ENCODE measurements at regions not wholly inside any gene's neighbourhood (a gene's known extent, or its start where the extent isn't known, plus 50 kb on each side); places are given as distances from the start of the nearest gene placed in this dataset.
"Not testable (repeated sequence)": the region's sequence is repeated elsewhere in the genome, so short reads cannot be mapped to it uniquely, and the experiment has no call there.

DNA sequence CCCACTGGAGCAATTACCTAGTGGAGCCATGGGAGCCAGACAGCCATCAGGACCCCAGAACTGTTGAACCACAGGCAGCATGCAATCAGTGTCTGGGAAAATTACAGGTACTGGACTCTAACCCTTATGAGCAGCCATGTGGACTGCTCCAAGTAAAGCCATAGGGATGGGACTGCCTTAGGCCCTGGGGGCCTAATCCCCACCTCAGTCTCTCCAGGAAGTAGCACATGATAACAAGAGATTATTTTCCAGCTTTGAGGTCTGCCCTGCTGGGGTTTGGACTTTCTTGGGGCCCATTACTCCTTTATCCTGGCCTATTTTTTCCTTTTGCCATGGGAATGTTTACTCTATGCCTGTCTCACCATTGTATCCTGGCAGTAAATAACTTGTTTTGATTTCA, 226.8 kb downstream of the AEBP2 start:
- DNase-seq (ENCODE audit: low read depth in 2 of 2): no peak

DNA sequence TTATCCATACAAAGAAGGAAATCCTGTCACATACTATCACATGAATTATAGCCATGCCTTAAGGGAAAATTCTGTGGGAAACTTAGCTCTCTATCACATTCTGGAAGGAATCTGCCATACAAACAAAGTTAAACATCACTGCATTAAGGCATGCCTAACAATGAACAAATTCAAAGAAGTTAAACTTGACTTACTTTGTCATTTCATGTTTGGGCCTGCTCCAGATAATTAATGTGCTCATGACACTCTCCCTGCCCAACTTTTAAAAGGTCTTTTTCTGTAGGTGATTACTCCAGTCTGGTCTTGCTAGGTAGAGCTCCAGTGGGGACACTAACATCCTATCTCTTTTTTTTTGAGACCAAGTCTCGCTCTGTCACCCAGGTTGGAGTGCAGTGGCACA, 230.5 kb downstream of the AEBP2 start:
- no peak for DNase-seq (ENCODE audit: low read depth in 2 of 2)

DNA sequence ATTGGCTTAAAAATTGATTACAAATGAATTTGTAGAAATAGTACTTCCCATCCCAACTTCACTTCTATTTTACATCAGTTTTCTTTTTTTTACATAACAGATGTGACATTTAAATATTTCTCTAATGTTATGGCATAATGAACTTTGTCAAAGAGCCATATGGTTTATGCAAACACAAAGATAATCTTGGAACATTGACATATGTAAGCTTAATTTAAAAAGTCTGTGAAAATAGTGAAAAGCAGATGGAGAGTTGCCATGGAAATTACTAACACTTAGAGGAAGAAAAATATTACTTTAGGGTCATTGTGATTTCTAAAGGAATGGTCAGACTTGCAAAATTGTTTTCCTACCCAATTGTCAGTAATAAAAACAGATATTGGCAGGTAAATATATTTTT, 232.4 kb downstream of the AEBP2 start:
- no peak for DNase-seq (ENCODE audit: low read depth in 2 of 2)

DNA sequence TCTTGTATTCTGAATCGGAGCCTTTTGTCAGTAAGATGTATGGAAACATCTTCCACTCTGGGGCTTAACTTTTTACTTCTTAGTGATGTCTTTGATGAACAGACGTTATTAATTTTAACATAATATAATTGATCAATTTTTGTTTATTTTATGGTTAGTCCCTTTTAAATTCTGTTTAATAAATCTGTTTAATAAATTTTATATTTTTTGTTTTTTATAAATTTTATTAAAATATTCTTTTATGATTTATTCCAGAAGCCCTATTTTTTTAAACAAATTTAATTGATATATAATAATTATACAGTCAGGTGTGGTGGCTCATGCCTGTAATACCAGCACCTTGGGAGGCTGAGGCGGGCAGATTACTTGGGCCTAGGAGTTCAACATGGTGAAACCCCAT, 235.1 kb downstream of the AEBP2 start:
- no peak for DNase-seq (ENCODE audit: low read depth in 2 of 2)

DNA sequence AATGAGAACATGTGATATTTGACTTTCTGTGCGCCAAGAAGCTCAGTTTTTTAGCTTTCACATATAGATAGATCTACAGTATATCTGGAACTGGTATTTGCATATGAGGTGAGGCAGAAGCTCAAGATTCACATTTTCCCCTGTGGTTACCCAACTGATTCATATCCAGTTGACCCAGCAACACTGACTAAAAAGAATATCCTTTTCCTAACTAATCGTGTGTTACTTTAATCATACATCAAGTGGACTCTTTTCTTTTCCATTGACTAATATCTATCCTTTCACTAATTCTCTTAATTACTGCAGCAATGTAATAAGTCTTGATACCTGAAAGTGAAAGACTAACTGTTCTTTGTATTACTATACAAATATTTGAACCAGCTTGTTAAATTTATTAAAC, 236.1 kb downstream of the AEBP2 start:
- DNase-seq (ENCODE audit: low read depth in 2 of 2): no peak

DNA sequence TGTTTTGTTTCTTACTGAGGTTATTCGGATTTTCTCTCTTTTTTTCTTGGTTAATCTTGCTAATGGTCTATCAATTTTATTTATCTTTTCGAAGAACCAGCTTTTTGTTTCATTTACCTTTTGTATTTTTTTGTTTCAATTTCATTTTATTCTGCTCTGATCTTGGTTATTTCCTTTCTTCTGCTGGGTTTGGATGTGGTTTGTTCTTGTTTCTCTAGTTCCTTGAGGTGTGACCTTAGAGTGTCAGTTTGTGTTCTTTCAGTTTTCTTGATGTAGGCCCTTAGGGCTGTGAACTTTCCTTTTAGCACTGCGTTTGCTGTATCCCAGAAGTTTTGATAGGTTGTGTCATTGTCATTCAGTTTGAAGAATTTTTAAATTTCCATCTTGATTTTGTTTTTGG, 239.2 kb downstream of the AEBP2 start:
- not testable (repeated sequence) for DNase-seq (ENCODE audit: low read depth in 2 of 2)

DNA sequence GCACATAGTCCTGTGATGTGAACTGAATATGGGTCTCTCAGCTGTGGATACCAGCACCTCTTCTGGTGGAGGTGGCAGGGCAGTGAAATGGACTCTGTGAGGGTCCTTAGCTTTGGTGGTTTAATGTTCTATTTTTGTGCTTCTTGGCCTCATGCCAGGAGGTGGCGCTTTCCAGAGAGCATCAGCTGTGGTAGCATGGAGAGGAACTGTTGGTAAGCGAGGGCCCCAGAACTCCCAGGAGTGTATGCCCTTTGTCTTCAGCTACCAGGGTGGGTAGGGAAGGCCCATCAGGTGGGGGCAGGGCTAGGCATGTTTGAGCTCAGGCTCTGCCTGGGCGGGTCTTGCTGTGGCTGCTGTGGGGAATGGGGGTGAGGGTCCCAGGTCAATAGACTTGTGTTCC, 241.7 kb downstream of the AEBP2 start:
- DNase-seq (ENCODE audit: low read depth in 2 of 2): no peak

DNA sequence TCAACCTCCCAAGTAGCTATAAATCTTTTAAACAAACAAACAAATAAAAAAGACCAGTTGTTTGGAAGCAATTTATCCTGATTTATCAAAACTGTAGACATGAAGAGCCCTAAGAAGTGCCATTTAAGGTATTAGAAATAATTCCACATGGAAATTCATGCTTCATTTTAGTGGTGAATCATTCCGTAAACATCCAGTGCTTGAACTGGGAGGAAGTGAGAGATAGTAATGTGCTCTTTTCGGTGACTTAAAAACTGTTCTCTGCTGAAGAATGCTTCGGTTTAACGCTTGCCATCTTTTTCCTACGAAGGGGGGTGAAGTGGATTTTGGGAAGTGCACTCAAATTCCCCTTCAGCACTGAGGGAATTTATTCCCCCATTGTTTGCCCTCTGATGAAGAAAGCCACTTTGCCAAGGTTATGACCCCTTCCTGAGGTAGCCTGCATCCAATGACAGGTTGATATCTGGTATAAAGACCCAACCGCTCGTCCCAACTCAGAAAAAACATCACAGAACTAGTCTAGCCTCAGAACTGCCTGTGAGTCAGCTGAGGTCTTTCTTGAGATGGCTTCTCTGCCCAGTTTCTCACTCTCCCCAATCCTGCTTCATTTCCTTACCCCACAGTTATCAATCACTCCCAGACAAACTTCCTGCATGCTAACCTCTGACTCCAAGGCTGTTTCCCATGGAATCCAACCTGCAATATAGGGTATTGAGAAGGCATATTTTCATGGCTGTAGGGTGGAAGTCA, 244.1 kb downstream of the AEBP2 start:
- no peak for DNase-seq (ENCODE audit: low read depth in 2 of 2)

DNA sequence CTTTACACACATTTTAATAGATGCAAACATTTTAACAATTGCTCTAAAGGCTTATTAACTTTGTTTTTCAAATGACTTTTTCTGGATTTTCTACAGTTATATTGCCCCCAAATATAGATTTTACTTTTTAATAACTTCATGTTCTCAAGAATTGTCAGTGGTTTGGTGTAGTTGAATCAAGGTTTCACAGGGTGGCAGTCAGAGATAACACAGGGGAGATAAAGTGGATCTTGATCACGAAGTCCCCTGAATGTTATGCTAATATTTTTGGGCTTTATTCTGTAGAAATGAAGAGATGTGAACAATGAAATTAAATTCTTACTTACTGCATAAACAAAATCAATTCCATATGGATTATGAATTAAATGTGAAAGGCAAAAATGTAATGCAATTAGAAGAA, 248.1 kb downstream of the AEBP2 start:
- DNase-seq (ENCODE audit: low read depth in 2 of 2): no peak

DNA sequence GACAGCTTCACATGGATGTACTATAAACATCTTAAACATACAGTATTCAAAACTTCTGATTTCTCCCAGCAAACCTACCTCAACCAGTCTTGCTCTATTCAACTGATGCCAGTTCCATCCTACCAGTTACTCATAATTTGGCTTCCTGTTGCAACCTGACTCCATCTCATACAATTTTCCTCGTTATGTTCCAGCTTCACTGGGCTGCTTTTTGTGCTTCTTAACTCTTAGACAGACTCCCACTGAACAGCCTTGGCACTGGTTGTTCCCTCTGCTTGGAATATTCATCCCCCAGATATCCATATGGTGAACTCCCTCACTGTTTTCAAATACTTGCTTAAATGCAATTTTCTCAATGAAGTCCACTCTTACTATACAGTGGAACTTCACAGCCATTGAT, 249.2 kb downstream of the AEBP2 start:
- DNase-seq (ENCODE audit: low read depth in 2 of 2): no peak

DNA sequence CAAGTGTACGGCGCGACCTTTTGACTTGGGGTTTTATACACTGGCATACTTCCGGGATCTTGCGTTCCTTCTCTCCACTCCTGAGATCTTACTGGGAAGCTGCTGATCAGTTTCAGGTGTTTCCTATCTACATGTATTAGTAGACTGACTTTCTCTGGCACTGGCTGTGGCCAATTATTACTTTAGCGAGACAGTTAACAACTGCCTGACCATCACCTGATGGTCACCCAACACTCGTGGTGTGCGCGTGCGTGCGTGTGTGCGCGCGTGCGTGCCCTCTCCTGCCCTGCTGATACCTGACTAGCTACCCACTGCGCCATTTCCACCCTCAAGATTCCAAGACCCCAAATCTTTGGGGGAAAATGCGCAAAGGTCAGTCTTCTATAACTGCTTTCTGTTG, 249.9 kb downstream of the AEBP2 start:
- no peak for DNase-seq (ENCODE audit: low read depth in 2 of 2)

DNA sequence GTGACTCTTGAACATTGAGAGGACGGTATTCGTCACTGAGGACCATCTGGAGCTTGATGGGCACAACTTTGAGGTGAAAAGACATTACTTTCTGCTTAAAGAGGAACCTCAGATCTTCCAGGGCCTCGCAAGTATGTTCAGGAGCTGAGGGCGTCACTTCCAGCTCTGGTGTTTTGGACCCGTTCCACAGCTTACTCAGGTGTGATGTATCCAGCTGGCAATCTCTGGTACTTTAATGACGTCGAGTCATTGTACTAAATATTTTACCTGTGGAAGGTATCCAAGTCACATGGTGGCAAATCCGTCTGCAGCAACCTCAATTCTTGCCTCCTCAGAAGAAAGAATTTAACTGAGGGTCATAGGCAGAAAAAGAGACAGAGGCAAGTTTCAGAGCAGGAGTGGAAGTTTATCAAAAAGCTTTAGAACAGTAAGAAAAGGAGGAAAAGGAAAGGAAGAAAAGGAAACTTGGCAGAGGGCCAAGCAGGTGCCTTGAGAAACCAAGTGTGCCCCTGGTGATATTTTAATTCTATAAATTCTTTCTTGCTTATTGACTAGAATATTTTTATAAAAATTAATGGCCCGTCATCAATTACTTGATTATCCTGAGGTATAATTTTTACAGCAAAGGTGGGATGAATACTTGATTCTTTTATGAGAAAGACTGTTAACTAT, 250.6 kb downstream of the AEBP2 start:
- no peak for DNase-seq (ENCODE audit: low read depth in 2 of 2)

DNA sequence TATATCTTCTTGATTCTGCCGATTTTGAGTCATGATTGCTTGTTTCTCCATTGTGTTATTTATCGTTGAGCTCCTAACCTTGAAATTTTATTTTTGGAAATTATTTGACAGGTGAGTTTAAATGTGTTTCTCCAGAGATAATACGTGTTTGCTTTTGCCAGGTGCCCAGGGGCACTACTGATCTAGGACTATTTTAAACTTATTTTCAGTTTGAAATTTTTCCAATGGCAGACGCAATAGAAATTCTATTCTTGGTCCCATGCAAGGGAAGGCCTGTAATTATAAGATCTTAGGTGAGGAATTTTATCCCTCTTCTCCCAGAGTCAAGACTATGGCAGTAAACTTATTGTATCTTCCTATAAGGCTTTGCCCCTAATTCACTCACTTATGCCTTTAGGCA, 252.8 kb downstream of the AEBP2 start:
- DNase-seq (ENCODE audit: low read depth in 2 of 2): no peak

DNA sequence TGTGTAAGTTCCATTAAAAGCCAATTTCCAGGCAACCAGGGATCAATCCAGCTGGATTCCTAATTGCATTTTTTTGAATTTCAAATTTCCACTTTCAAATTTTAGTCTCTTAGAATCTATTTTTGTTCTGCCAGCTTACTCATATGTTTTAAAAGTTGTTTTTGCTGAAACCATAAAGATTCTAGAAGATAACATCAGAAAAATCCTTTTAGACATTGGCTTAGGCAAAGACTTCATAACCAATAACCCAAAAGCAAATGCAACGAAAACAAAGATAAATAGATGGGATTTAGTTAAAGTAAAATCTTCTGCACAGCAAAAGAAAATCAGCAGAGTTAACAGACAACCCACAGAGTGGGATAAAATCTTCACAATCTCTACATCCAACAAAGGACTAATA, 253.3 kb downstream of the AEBP2 start:
- no peak for DNase-seq (ENCODE audit: low read depth in 2 of 2)

DNA sequence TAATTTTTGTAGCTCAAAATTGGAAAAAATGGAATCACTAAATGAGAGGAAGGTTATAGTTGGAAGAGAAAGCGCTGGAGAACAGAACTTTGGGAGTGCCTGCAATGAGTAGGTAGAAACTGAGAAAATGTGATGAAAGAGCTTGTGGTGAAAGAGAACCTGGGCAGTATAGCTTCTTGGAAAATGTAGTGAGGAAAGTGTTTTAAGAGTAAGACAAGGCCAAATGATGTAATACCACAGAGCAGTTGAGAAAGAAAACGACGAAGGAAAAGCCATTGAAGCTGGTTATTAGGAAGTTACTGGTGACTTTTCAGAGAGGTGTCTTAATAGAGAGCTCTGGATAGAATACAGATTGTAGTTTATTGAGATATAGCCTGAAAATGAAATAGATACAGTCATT, 255.3 kb downstream of the AEBP2 start:
- no peak for DNase-seq (ENCODE audit: low read depth in 2 of 2)

DNA sequence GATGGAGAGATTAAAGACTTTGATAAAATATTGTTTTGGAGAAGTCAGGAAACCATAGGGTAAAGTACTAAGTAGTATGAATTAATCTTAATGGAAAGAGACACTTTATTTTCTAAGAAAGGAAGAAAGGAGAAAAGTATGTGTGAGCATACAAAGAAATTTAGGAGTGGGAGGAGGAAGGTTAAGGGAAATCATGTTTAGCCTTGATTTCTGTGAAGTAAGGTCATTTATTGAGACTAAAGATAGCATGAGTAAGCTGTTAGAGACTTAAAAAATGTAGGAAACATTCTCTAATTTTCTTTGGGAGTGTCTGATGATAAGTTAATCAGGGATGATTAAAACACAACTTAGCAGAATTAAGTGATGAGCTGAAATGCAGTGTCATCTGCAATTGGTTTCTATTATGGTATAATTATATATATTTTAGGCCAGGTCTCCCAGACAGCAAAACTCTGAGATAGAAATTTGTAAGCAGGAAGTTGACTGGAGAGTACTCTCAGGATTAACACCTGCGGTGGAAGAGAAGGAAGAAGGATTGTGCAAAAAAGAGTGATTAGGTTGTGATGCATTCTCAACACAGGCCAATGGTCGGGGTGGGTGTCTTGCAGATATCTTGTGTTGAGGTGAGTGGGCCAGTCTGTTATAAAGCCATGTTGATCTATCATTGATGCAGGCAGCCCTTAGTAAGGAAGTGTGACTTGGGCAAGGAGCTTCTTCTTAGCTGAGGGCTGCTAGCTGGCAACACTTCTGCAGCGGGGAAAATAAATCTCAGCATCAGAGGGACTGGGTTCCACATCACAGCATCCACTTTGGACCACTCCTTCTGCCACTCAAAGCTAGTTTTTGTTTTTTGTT, 256.2 kb downstream of the AEBP2 start:
- no peak for DNase-seq (ENCODE audit: low read depth in 2 of 2)

DNA sequence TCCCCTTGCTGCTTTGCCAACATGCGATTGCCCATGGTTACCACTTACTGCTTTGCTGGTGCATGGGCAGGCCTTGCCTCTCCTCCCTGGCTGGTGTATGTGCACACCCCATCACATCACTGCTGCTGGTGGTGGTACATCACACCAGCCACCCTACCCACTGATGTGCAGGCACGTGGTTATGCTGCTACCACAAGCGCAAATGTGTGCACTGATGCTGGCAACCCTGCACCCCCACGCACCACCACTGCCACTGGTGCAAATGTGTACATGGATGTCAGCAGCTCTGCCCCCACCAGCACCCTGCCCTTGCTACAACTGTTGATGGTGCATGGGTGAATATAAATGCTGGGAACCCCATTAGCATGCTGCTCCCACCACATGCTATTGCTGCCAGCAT, 261.7 kb downstream of the AEBP2 start:
- DNase-seq (ENCODE audit: low read depth in 2 of 2): no peak

DNA sequence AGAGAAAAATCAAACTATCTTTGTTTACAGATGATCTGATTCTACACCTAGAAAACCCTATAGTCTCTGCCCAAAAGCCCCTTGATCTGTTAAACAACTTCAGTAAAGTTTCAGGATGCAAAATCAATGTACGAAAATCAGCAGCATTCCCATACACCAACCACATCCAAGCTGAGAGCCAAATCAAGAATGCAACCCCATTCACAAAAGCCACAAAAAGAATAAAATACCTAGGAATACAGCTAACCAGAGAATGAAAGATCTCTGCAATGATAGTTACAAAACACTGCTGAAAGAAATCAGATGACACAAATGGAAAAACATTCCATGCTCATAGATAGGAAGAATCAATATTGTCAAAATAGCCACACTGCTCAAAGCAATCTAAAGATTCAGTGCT, 265.7 kb downstream of the AEBP2 start:
- DNase-seq (ENCODE audit: low read depth in 2 of 2): no peak

DNA sequence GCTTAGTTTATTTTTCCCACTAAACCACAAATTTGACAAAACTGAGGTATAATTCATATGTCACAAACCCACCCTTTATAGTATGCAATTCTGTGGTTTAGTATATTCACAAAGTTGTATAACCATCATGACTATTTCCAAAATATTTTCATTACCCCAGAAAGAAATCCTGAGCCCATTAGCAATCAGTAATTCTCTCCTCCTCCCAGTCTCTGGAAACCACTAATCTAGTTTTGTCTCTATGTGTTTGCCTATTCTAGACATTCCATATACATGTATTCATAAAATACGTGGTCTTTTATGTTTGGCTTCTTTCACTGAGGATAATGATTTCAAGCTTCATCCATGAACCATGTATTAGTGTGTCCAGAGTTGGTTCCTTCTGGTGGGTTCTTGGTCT, 267.6 kb downstream of the AEBP2 start:
- no peak for DNase-seq (ENCODE audit: low read depth in 2 of 2)

DNA sequence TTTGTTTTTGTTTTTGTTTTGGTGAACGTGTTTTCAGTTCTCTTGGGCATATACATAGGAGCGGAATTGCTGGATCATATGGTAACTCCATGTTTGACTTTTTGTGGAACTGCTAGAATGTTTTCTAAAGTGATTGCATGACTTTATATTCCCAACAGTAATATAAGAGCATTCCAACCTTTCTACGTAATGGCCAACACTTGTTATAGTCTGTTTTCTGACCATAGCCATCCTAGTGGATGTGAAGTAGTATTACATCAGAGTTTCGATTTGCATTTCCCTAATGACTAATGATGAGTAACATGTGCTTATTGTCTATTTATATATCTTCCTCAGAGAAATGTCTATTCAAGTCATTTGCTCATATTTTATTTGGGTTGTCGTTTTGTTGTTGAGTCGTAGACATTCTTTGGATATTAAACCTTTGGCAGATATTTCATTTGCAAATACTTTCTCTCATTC, 268.7 kb downstream of the AEBP2 start:
- DNase-seq (ENCODE audit: low read depth in 2 of 2): no peak

DNA sequence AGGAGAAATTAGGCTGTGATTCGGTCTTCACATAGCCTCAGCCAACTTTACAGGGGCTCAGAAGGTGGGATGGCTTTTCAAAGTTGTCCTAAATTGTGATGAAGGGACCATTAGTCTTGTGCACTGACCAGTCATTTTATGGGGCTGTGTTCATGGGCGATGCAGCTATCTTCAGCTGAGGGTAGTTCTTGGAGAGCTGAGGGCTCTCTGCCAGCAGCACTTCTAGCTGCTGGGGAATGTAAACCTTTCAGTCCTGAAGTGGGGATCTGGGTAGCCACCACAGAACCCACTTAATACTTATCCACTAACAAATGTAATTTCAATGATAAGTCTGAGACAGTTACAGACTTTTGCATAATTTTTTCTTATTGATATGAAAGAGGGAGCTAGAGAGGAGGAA, 270.6 kb downstream of the AEBP2 start:
- DNase-seq (ENCODE audit: low read depth in 2 of 2): no peak

Data from stimulated activated CD4-positive, alpha-beta T cell treated with anti-CD3 and anti-CD28 coated beads, Interleukin-4, amount 100 ng/mL, for 48 hours (primary cell).